ENCODE measurements at regions not wholly inside any gene's neighbourhood (a gene's known extent, or its start where the extent isn't known, plus 50 kb on each side); places are given as distances from the start of the nearest gene placed in this dataset.

DNA sequence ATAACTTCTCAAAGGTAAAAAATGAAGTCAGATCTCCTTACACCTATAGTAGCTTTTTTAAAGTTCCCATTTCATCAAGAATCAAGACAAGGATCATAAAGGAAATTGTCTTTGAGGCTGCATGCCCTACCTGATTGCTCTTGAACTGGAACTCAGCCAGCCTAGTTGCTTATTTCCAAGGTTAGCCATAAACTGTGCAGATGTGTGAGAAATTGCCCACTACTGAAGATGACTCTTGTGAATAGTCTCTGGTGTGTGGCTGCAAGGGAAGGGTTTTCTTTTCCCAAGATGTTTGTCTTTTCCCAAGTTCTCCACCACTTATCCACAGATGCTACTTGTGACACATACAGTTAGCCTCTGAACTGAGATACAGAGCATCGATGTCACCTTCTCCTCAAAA, 81.7 kb upstream of the DUSP10 start:
- H3K4me3 ChIP-seq (replicated peaks in 1 of 3), result no peak overlapping the region
- H3K9me3 ChIP-seq, result no peaks in the 10 kb centered on the region
- 33 to 100% methylated on average over 1 of the region's 1 CpG for WGBS, 2 donors
- TF ChIP-seq, protein P1, sequence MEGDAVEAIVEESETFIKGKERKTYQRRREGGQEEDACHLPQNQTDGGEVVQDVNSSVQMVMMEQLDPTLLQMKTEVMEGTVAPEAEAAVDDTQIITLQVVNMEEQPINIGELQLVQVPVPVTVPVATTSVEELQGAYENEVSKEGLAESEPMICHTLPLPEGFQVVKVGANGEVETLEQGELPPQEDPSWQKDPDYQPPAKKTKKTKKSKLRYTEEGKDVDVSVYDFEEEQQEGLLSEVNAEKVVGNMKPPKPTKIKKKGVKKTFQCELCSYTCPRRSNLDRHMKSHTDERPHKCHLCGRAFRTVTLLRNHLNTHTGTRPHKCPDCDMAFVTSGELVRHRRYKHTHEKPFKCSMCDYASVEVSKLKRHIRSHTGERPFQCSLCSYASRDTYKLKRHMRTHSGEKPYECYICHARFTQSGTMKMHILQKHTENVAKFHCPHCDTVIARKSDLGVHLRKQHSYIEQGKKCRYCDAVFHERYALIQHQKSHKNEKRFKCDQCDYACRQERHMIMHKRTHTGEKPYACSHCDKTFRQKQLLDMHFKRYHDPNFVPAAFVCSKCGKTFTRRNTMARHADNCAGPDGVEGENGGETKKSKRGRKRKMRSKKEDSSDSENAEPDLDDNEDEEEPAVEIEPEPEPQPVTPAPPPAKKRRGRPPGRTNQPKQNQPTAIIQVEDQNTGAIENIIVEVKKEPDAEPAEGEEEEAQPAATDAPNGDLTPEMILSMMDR (IDR thresholded peaks at IDR 0.05), result no peak
- TF ChIP-seq POLR2A (IDR thresholded peaks at IDR 0.05), result no peak
- DNase-seq, result no peak
- no peaks in the 10 kb centered on the region for H3K27me3 ChIP-seq
- no peak overlapping the region for H3K27ac ChIP-seq
- H3K4me1 ChIP-seq, result no peaks in the 10 kb centered on the region
- intact Hi-C loops (cut with DNase I), result no loop called here
- no peaks in the 10 kb centered on the region for H3K36me3 ChIP-seq

DNA sequence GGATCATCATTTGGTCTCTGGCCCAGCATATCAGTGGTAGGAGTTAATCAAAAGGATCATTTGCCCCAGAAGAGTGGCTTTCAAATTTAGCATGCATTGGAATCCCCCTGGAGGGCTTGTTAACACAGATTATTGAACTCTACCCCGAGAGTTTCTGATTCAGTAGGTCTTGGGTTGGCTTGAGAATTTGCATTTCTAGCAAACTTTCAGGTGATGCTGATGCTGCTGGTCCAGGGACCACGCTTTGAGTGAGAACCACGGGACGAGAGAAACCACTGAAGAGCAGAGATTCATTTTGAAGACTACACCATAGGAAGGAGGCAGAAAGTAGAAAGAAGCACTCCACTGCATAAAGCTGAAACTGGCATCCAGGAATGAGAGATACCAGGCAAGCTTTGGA, 81.3 kb upstream of the DUSP10 start:
- 83 to 88% methylated on average over 4 of the region's 4 CpGs for WGBS, 2 donors
- no peak overlapping the region for H3K4me3 ChIP-seq (replicated peaks in 1 of 3)
- H3K9me3 ChIP-seq, result no peaks in the 10 kb centered on the region
- H3K27ac ChIP-seq, result no peak overlapping the region
- H3K36me3 ChIP-seq, result no peaks in the 10 kb centered on the region
- H3K27me3 ChIP-seq, result no peaks in the 10 kb centered on the region
- H3K4me1 ChIP-seq, result no peaks in the 10 kb centered on the region
- TF ChIP-seq POLR2A (IDR thresholded peaks at IDR 0.05), result no peak
- TF ChIP-seq, protein P1 (IDR thresholded peaks at IDR 0.05), result no peak
- intact Hi-C loops (cut with DNase I), result no loop called here
- DNase-seq, result no peak

DNA sequence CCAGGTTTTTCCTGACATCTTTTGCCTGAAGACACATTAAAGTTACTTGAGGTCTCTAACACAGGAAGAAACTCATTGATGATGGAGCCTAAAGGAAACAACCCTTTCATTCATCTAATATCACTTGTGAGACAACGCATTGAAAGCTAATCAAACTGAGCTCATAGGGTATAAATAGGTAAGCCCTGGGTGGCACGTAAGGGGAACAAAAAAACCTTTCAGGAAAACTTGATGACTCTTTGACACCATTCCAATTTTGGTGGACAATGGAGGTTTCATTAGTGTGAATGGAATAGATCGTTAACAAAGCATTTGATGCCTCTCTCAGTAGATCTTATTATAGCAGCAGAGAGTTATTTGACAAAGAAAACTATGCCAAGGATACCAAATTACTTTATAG, 80.7 kb upstream of the DUSP10 start:
- WGBS, 2 donors, result 83 to 85% methylated on average over 3 of the region's 3 CpGs
- H3K27me3 ChIP-seq, result no peaks in the 10 kb centered on the region
- H3K4me1 ChIP-seq, result no peaks in the 10 kb centered on the region
- intact Hi-C loops (cut with DNase I), result no loop called here
- no peaks in the 10 kb centered on the region for H3K36me3 ChIP-seq
- H3K27ac ChIP-seq, result no peak overlapping the region
- TF ChIP-seq POLR2A (IDR thresholded peaks at IDR 0.05), result no peak
- TF ChIP-seq, protein P1 (IDR thresholded peaks at IDR 0.05), result no peak
- H3K9me3 ChIP-seq, result no peaks in the 10 kb centered on the region
- DNase-seq, result no peak
- H3K4me3 ChIP-seq (replicated peaks in 1 of 3), result no peak overlapping the region

DNA sequence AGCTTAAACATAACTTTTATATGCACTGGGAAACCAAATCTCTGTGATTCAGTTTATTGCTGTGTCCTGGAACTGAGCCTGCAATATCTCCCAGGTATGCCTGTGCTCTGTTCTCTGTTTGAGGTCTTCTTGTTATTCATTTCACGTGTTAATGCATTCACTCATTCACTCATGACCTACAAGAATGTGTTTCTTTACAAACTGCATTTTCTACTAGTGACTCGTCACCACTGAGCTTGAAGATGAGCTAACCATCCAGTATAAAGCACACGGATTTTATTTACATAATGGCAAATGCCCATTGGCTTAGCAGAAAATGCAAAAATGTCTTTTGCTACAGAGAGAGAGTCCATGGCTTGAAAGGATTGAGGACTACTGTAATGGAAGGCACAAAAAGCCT, 75.0 kb upstream of the DUSP10 start:
- TF ChIP-seq POLR2A (IDR thresholded peaks at IDR 0.05), result no peak
- TF ChIP-seq, protein P1 (IDR thresholded peaks at IDR 0.05), result no peak
- Histone ChIP-seq H3K36me3 (no peaks in the 10 kb centered on the region), H3K4me1 (no peaks in the 10 kb centered on the region), H3K4me3 (replicated peaks in 1 of 3) (no peak overlapping the region), H3K27me3 (no peaks in the 10 kb centered on the region), H3K9me3 (no peaks in the 10 kb centered on the region), H3K27ac (no peak overlapping the region)
- intact Hi-C loops (cut with DNase I), result no loop called here
- no peak for DNase-seq
- 74 to 82% methylated on average over 3 of the region's 3 CpGs for WGBS, 2 donors

DNA sequence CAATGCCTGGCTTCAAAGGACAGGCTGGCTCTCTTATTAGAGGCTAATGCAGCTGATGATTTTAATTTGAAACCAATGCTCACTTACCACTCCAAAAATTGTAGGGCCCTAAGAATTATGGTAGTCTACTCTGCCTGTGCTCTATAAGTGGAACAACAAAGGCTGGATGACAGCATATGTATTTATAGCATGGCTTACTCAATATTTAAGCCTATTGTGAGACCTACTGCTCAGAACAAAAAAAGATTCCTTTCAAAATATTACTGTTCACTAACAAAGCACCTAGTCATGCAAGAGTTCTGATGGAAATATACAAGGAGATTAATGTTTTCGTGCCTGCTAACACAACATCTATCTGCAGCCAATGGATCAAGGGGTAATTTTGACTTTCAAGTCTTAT, 73.8 kb upstream of the DUSP10 start:
- H3K9me3 ChIP-seq, result no peaks in the 10 kb centered on the region
- intact Hi-C loops (cut with DNase I), result no loop called here
- no peaks in the 10 kb centered on the region for H3K36me3 ChIP-seq
- no peak overlapping the region for H3K27ac ChIP-seq
- no peaks in the 10 kb centered on the region for H3K27me3 ChIP-seq
- 92 to 95% methylated on average over 1 of the region's 1 CpG for WGBS, 2 donors
- DNase-seq, result no peak
- no peak for TF ChIP-seq POLR2A (IDR thresholded peaks at IDR 0.05)
- TF ChIP-seq, protein P1 (IDR thresholded peaks at IDR 0.05), result no peak
- no peak overlapping the region for H3K4me3 ChIP-seq (replicated peaks in 1 of 3)
- no peaks in the 10 kb centered on the region for H3K4me1 ChIP-seq
